Gastrocnemius medialis (tissue), 4 donors: ENCODE measurements at regions not wholly inside any gene's neighbourhood (a gene's known extent, or its start where the extent isn't known, plus 50 kb on each side); places are given as distances from the start of the nearest gene placed in this dataset.

Experiments
- CTCF ChIP-seq, 5 experiments: fragments of 450-650 bp in 3 of 5; fragments of 200-600 bp in 2 of 5; sonication (generic) in 2 of 5; IDR thresholded peaks in 4 of 5; conservative IDR thresholded peaks in 1 of 5; 1 replicate in 4 of 5; 2 replicates in 1 of 5; pipeline ENCODE4 v1.5.1; 2016 to 2019; ENCODE audit warnings: antibody characterized with exemption in 5 of 5, mild to moderate bottlenecking in 3 of 5, moderate library complexity in 3 of 5
- POLR2A ChIP-seq, 2 donors: fragments of 450-650 bp; IDR thresholded peaks; one replicate each; pipeline ENCODE4 v1.6.1; 2017; ENCODE audit warnings: antibody characterized with exemption in 2 of 2, mild to moderate bottlenecking in 2 of 2, moderate library complexity in 2 of 2

GRCh38 chr7:123296965-123297364, 97.2 kb upstream of the SLC13A1 start:
- no peak for TF ChIP-seq POLR2A (IDR thresholded peaks at IDR 0.05)
- no peak for TF ChIP-seq CTCF (IDR thresholded peaks at IDR 0.05 in 4 of 5, conservative IDR thresholded peaks at IDR 0.05 in 1 of 5)
